Duodenal mucosa (tissue), 2 donors: ENCODE measurements at regions not wholly inside any gene's neighbourhood (a gene's known extent, or its start where the extent isn't known, plus 50 kb on each side); places are given as distances from the start of the nearest gene placed in this dataset.
"Not testable (repeated sequence)": the region's sequence is repeated elsewhere in the genome, so short reads cannot be mapped to it uniquely, and the experiment has no call there.

ENCODE experiments used
- H3K27ac ChIP-seq: one replicate; pipeline ENCODE4 v1.7.0; 2013; ENCODE audit warnings: low read depth, low read length
- H3K27me3 ChIP-seq, 2 donors: one replicate each; pipeline ENCODE4 v1.7.0; 2013; ENCODE audit warnings: low read length in 2 of 2, control low read depth in 1 of 2; ENCODE audit not compliant: insufficient read depth in 2 of 2, control insufficient read depth in 1 of 2
- H3K36me3 ChIP-seq, 2 donors: one replicate each; pipeline ENCODE4 v1.7.0; 2013; ENCODE audit warnings: low read length in 2 of 2, control low read depth in 1 of 2; ENCODE audit not compliant: insufficient read depth in 2 of 2, control insufficient read depth in 1 of 2
- H3K4me1 ChIP-seq, 2 donors: one replicate each; pipeline ENCODE4 v1.7.0; 2013; ENCODE audit warnings: low read length in 2 of 2, control low read depth in 1 of 2; ENCODE audit not compliant: insufficient read depth in 2 of 2, control insufficient read depth in 1 of 2
- H3K4me3 ChIP-seq, 2 donors: one replicate each; pipeline ENCODE4 v1.7.0; 2013; ENCODE audit warnings: low read length in 2 of 2, low read depth in 1 of 2
- H3K9ac ChIP-seq, 2 donors: one replicate each; pipeline ENCODE4 v1.7.0; 2013; ENCODE audit warnings: low read length in 2 of 2, low read depth in 1 of 2
- H3K9me3 ChIP-seq, 2 donors: one replicate each; pipeline ENCODE4 v1.7.0; 2013; ENCODE audit warnings: low read length in 2 of 2, control low read depth in 1 of 2; ENCODE audit not compliant: control insufficient read depth in 1 of 2

DNA sequence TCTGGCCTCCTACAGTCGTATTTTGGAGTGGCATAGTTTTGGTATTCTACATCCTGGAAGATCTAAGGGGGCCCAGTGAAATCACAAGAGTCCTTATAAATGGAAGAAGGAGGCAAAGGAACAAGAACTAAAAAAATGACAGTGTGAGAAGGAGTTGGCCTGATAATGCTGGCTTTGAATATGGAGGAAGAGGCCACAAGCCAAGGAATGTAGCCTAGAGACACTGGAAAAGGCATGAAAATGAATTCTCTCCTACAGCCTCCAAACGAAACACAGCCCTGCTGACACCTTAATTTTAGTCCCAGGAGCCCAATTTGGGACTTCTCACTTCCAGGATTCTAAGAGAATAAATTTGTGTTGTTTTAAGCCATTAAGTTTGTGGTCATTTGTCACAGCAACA lies 54.6 kb upstream of the LIPC start:
- Histone ChIP-seq H3K4me3 (no peak overlapping the region), H3K9ac (no peak overlapping the region), H3K27me3 (no peaks in the 10 kb centered on the region), H3K36me3 (no peaks in the 10 kb centered on the region), H3K4me1 (no peaks in the 10 kb centered on the region), H3K27ac (no peak overlapping the region), H3K9me3 (peaks cover 0 to 2% of the 10 kb centered on the region in 2 donors)

- Histone ChIP-seq H3K27me3 (no peaks in the 10 kb centered on the region), H3K27ac (no peak overlapping the region), H3K36me3 (no peaks in the 10 kb centered on the region), H3K9ac (no peak overlapping the region), H3K4me3 (no peak overlapping the region), H3K4me1 (no peaks in the 10 kb centered on the region), H3K9me3 (no peaks in the 10 kb centered on the region)
Measured at GRCh38 chr15:58378241-58379085, 53.3 kb upstream of the LIPC start.

DNA sequence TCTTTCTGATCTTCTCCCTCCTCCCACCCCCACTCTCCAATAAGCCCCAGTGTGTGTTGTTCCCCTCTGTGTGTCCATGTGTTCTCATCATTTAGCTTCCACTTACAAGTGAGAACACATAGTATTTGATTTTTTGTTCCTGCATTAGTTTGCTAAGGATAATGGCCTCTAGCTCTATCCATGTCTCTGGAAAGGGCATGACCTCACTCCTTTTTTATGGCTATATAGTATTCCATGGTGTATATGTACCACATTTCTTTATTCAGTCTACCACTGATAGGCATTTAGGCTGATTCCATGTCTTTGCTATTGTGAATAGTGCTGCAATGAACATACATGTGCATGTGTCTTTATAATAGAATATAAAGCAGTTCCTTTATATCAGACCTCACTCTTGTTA lies 52.3 kb upstream of the LIPC start:
- not testable (repeated sequence) for H3K27me3 ChIP-seq, H3K27ac ChIP-seq, H3K4me1 ChIP-seq, H3K36me3 ChIP-seq, H3K9me3 ChIP-seq, H3K9ac ChIP-seq, H3K4me3 ChIP-seq

GRCh38 chr15:58380280-58380945 lies 51.4 kb upstream of the LIPC start:
- Histone ChIP-seq H3K9ac (no peak overlapping the region), H3K9me3 (no peaks in the 10 kb centered on the region), H3K4me1 (no peaks in the 10 kb centered on the region), H3K4me3 (no peak overlapping the region), H3K27me3 (no peaks in the 10 kb centered on the region), H3K27ac (no peak overlapping the region), H3K36me3 (no peaks in the 10 kb centered on the region)

DNA sequence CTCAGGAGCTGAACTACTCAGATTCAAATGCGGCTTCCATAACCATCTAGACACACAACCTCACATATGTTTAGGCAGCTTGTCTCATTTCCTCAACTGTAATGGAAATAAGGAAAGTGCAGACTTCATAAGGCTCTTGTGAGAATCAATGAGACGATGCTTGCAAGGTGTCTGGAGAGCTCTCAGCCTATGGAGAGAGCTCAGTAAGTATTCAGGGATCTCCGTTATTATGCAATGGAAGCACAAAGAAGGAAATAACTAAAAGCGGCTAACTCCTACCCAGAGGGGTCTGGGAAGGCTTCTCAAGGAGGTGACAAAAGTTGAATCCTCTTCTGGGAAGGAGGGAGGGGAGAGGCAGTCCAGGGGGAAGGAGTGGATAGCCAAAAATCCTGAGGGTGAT lies 50.1 kb upstream of the LIPC start:
- no peaks in the 10 kb centered on the region for H3K36me3 ChIP-seq
- H3K4me3 ChIP-seq = no peak overlapping the region
- H3K27ac ChIP-seq = no peak overlapping the region
- no peaks in the 10 kb centered on the region for H3K27me3 ChIP-seq
- no peak overlapping the region for H3K9ac ChIP-seq
- H3K4me1 ChIP-seq = no peaks in the 10 kb centered on the region
- H3K9me3 ChIP-seq = no peaks in the 10 kb centered on the region
